ENCODE measurements at regions not wholly inside any gene's neighbourhood (a gene's known extent, or its start where the extent isn't known, plus 50 kb on each side); places are given as distances from the start of the nearest gene placed in this dataset.
"Not testable (repeated sequence)": the region's sequence is repeated elsewhere in the genome, so short reads cannot be mapped to it uniquely, and the experiment has no call there.

DNA sequence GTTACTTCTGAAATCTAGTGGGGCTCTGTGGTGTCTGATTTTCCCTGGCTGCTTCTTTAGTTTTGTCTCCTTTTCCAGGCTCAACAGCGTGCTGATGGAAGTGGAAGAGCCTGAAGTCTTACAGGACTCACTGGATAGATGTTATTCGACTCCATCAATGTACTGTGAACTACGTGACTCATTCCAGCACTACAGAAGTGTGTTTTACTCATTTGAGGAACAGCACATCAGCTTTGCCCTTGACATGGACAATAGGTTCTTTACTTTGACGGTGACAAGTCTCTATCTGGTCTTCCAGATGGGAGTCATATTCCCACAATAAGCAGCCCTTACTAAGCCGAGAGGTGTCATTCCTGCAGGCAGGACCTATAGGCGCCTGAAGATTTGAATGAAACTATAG lies 51.1 kb downstream of the NBPF8 start:
- not testable (repeated sequence) for H3K27ac ChIP-seq, H3K4me3 ChIP-seq

DNA sequence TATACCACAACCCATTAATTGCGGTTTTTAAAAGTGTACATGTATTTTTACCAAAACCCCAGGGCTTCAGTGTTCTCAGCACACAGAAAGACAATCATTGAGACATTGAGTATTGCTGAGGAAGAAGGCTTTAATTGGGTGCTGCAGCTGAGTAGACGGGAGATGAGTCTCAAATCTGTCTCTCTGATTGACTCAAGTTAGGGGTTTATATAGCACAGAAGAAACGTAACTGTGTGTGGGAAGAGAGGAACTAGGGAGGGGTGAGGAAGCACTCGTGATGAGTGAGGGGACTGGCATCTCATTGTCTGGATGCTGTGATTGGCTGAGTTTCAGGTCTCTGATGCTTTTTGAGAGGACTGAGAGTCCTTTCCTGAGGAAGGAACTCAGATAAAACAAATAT lies 62.8 kb downstream of the NBPF8 start:
- H3K4me3 ChIP-seq, H3K27ac ChIP-seq: not testable (repeated sequence)

DNA sequence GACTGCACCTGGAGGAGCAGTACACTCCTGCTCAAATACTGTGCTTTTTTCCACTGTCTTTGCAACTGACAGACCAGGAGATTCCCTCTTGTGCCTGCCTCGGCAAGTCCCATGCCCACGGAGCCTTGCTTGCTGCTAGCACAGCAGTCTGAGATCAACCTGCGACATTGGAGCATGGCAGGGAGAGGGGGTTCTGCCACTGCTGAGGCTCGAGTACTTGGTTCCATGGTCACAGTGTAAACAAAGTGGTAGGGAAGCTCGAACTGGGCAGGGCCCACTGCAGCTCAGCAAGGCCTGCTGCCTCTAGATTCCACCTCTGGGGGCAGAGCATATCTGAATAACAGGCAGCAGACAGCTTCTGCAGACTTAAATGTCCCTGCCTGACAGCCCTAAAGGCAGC lies 63.6 kb downstream of the NBPF8 start:
- H3K4me3 ChIP-seq, H3K27ac ChIP-seq: not testable (repeated sequence)

DNA sequence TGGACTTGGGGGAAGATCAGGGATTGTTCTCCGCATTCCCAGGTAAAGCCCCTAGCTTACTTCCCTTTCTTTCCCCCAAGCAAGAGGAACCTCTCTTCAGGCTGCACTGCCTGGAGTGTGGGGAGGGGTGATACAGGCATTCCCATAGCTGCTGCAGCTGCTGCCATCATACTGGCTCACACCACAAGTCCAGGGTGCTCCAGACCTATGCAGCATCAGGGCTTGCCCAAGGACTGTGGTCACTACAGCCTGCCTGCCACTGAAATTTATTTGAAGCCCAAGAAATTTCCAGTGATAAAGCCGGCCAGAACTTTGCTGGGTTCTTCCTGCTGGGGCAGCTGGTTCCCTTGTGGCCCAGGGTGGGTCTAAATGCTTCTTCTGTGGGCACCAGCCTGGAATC lies 72.7 kb downstream of the NBPF8 start:
- not testable (repeated sequence) for H3K4me3 ChIP-seq, H3K27ac ChIP-seq

DNA sequence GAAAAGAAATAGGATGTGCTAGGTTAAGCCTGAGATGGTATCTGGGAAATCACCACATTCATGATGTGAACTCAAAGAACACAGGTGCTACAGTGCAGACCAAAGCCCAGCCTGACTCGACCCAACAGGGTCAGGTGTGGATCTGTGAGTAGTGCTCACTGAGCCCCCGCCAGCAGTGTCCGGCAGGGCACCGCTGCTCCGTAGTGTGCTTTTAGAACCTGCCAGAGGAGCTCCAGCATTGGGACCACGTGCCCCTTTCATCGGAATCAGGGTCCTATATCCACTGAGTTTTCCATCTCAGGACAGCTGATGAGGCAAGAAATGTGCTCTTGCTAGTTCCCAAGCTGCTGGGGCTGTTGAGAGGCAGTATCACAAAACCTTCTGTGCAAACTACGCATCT lies 74.4 kb downstream of the NBPF8 start:
- not testable (repeated sequence) for H3K27ac ChIP-seq, H3K4me3 ChIP-seq

DNA sequence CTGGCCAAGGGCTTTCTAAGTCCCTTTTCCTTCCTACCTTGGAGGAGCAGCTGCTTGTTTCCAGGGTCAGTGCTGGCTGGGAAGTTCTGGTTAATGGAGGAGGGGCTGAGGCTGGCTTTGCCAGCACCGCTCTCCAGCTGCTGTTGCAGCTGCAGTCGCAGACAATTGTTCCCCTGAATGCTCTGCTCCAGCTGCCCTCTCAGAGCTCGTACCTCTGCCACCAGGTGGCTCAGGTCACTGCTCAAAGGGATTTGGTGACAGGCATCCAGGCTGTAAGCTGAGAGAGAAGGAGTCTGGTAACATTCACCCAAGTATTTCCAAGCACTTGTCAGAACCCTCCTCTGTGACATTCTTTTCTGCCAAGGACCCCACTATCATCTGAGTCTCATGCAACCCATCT lies 82.3 kb downstream of the NBPF8 start:
- not testable (repeated sequence) for H3K4me3 ChIP-seq, H3K27ac ChIP-seq

DNA sequence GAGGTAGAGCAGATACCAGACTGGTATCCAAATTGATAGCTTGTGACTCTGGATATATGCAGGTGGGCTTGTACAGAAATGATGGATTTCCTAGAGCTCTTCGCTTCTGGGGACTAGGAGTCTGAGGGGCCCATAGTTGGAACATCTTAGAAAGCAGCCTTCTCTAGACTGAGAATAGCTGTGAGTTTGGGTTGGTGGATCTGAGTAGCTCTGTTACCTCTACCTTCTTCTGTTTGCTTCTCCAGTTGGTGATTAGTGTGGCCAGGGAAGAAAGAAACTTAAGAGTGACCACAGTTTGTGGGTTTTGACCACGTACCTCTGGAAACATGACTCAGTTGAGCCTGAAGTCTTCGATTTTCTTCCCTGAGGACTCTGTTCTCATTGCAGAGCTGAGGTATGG lies 88.4 kb downstream of the NBPF8 start:
- H3K4me3 ChIP-seq, H3K27ac ChIP-seq: not testable (repeated sequence)

DNA sequence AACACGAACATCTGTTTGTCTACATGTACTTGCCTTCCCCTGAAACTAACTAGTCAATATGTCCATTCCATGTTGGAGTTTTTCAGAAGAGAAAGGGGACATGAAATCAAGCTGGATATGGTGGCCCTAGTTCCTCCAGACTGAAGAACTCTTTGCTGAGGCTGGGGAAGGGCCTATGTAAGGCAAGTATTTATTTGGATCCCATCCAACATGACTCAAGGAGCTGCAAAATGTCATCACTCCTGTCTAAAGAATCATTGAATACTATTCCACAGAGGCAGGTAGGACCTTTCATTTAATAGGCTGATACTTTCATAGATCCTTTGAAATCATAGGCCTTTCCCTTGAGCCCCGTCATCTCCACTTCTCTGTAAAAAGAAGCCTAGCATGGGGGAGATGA lies 91.5 kb downstream of the NBPF8 start:
- H3K4me3 ChIP-seq, H3K27ac ChIP-seq: not testable (repeated sequence)

DNA sequence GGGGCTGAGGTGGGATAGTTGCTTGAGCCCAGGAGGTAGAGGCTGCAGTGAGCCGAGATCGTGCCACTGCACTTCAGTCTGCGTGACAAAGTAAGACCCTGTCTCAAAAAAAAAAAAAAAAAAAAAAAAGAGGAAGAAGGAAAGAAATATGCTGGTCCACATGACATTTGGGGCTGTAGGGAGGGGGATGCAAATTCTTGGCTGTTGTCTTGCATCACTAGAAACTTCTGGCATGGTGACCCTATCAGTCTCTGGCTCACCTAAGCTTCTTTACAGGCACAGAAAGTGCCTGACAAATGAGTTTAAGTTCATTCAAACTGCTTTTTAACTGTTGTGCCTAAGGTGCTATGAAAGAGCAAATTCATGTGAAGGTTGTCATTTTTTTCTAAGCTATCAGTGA lies 93.5 kb downstream of the NBPF8 start:
- H3K4me3 ChIP-seq, H3K27ac ChIP-seq: not testable (repeated sequence)

DNA sequence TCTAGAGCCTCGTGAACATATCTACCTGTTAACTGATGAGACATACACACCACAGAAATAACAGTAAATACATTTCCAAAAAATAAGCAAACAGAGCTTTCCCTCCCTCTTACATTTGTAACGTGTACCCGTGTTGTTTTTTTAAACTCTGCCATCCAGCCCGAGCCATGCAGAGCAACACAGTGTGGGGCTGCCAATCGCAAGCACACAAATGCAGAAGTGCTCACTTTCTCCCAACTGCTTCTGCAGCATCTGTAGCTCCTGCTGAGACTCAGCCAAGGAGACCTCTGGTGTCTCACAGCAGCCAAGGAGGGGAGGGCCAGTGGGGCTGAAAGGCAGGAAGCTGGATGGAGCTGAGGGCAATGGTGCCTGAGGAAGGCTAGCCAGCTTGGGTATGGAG lies 94.4 kb downstream of the NBPF8 start:
- not testable (repeated sequence) for H3K4me3 ChIP-seq, H3K27ac ChIP-seq

DNA sequence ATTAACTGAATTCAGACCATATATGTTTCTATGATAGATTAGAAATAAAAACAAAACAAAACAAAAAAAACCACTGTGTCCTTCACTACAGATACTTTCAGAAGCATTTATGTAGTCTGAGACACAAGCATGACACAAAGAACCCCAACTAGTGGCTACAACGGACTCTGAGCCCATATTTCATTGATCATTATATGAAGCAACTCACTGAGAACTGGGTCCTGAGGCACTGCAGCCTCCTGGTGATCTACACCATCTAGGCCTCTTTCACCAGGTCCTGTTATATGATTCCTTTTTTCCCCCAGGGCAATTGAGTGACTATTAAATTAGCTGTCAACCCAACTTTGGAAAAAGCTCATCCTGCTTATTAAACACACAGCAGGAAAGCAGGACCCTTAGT lies 98.3 kb downstream of the NBPF8 start:
- not testable (repeated sequence) for H3K27ac ChIP-seq

DNA sequence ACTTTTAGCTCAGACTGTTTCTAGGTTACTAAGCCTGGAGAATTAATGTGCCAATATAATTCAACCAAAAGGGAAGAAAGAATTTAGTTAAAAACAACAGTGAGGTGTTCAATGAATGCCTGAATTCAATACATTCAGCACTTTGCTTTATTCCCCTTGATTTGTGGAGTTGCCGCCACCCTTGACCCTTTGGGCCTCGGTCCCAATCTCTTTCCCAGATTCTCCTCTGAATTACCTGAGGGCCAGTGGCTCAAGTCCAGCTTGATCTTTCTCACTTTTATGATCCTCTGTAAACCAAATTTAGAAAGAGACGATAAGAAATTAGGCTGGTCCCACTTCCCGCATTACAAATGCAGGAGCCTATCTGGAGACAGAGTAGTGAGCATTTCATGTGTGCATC lies 98.7 kb downstream of the NBPF8 start:
- H3K4me3 ChIP-seq, H3K27ac ChIP-seq: not testable (repeated sequence)

More for the DNA sequence above, 98.3 kb downstream of the NBPF8 start:
- H3K4me3 ChIP-seq = not testable (repeated sequence)

DNA sequence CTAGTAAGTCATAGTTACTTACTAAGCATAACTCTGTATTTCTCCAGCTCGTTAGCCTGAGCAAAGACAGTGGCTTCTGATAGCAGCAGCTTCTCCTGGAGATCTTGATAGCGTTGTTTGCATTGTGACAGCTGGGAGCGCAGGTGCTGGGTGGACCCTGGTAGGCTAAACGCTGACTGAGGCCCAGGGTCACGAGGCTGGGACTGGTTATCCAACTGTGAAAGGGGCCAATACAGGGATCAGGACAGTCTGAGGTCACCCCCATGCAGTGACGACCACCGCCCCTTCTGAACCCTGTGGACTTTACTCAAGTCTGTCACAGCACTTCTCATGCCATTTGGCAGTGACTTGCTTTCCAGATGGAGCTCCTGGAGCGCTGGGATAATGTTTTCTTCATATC lies 104.4 kb downstream of the NBPF8 start:
- not testable (repeated sequence) for H3K4me3 ChIP-seq, H3K27ac ChIP-seq

DNA sequence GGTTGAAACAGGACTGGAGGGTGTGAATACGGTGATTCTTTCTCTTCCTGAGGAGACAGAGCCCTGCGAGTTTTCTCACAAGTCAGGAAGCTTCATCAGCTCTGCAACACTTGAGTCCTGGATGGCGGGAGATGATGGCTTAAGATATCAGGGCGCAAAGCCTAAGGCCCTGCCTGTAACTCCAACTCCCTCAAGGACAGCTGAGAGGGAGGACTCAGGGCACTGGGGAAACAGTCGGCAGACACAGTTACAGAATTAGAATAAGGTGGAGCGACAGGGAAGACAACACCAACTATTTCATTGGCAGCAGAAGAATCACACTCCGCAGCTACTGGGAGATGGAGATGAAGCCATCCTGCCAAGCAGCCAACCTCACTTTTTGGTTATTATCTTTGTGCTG lies 109.6 kb downstream of the NBPF8 start:
- not testable (repeated sequence) for H3K4me3 ChIP-seq, H3K27ac ChIP-seq

DNA sequence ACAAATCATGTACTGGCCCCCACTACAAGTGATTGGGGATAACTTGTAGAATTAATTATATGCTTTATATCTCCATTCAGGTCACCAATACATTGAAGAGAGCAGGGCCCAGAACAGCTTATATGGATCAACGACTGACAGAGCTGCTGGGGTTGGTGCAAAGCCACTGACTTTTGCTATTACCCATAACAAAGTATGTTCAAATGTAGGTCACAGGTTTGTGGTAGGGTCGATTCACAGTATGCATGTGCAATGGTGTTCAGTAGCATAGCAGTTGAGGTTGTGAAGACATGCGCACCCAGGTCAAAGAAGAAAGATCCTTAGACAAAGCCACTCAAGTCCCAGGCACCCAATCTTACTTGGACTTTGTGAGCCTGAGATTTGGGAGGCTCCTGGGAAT lies 110.6 kb downstream of the NBPF8 start:
- not testable (repeated sequence) for H3K4me3 ChIP-seq, H3K27ac ChIP-seq

DNA sequence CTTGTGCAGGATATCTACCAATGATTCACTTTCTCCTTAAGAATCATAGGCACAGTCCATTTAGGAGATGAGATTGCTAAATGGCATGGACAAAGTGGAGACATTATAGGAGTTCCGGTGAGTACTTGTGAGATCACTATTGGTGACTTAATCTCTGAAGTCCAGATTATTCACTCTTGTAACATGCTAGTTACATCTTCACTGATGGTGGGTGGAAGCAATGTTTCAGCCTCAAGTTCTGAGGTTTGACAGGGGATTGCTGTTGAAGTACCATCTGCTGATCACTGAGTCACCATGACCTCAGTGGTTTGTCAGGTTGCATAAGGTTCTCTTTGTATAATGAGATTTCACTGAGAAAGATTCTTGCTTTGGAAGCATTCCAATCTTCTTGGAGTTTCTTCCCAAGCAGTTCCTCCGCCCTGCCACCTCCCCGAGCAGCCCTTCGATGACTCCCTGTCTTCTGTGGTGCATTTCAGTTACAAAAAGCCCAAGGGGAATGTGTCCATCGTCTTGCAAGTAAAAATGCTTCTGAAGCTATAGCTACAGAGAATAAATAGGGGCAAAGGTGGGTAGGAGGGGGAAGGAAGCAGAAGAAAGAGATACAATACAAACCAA lies 114.7 kb downstream of the NBPF8 start:
- not testable (repeated sequence) for H3K4me3 ChIP-seq, H3K27ac ChIP-seq

DNA sequence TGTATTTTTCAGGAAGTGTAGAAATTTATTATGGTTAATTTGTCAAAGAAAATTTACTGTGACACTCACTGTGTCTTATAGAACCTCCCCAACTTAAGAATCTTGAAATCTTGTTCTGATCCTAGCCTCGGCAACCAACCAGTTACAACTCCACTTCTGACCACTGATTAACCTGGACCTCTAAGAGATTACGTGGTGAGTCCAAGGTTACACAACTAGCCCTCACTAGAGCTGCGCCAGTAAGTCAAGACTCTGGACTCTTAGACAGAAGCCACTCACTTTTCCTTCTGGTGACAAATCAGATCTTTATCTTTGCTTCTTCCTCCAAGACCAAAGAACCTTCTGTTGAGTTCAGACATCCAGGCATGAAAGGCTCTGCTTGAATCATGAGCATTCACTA lies 116.6 kb downstream of the NBPF8 start:
- not testable (repeated sequence) for H3K4me3 ChIP-seq, H3K27ac ChIP-seq

DNA sequence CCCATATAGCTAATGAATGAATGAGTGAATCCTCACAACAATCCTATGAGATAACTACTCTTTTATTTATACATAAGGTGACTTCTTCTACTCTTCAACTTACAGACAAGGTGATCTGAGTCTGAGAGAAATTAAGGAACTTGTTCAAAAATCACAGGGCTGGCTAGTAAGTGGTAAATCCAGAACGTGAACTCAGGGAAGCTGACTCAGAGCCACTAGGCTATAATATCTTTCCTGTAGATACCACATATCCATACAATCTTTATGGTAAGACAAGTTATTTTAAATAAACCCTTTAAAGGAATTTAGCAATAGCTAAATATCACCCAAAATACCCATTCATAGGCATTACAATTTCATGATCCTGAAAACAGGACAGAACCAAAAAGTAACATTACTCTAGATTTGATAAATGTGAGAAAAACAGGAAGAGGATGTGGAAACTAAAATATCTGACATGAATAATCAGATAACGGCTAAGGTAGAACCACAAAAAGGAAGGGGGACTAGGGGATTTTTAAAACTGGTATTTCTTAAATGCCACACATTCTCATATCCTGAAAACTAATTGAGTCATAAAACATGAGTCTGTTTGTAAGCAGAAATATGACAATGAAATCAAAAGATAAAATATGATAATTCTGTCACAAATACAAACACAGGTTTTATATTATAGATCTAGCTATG lies 119.7 kb downstream of the NBPF8 start:
- H3K4me3 ChIP-seq = not testable (repeated sequence)
- peak overlapping the region in 2 of 21 experiments; percentile 39 to 76 for H3K27ac ChIP-seq

DNA sequence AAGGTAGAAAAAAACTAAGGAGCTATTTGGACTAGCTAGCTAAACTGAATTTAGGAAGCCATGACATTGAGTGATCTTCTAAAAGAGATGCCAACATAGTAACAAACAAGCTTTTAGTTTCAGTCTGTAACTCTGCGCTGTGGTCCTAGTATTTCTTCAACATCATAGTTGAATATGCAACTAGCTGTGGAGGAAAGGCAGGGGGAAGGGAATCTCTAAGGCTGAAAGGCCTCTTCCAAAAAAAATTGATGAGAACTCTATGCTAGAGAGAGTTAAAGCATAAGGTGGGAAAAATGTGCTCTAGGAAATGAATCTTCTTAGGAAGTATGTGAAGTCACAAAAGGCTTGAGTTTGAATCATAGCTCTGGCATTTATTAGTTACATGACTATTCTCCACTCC lies 120.2 kb downstream of the NBPF8 start:
- H3K27ac ChIP-seq = peak overlapping the region in 2 of 21 experiments; percentile 39 to 76
- not testable (repeated sequence) for H3K4me3 ChIP-seq

DNA sequence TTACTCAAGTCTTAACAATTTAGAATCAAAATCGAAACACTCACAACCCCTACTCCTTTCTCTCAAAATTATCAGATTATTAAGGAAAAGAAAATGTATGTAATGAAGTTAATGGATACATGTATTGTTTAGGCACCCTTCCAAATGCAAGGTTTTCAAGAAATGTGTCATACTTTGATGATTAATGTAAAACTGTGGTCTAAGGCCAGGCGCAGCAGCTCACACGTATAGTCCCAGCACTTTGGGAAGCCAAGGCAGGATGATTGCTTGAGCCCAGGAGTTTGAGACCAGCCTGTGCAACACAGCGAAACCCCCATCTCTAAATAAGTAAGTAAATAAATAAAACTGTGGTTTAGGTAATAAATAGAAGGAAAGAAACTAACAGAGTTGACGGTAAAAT lies 126.6 kb downstream of the NBPF8 start:
- not testable (repeated sequence) for H3K4me3 ChIP-seq, H3K27ac ChIP-seq

DNA sequence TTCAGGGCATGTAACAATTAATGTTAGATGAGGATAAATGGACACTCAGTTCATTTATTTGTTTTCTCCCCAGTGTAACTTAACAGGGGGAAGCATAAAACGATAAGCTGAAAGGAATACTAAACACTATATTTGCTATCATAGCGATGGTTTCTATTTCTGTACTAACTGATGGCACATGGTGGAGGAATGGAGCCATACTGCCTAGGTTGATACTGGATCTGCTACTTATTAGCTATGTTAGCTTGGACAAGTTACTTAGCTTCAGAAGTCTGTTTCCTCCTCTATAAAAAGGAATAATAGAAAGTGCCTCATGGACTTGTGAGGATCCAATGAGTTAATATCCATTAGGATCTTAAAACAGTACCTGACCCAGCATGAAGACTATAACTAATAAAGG lies 127.5 kb downstream of the NBPF8 start:
- H3K27ac ChIP-seq, H3K4me3 ChIP-seq: not testable (repeated sequence)

DNA sequence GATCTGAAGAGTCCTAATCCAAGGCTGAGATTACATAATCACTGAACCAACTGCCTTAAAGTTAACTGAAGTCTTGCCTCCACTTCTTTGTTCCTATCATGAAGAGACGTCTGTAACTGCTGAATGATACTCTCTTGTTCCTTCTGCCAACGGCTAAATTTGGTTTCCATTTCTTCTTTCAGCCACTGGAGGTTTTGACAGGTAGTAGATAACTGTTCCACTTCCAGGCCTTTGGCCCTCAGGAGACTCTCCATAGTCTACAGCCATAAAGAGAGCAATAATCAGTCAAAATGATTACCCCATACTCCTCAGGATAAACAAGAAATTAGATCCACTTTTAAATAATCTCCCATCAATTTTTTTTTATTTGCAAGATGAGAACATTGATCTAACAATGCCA lies 128.1 kb downstream of the NBPF8 start:
- H3K4me3 ChIP-seq, H3K27ac ChIP-seq: not testable (repeated sequence)
